Endothelial cell (in vitro differentiated cells): ENCODE measurements at regions not wholly inside any gene's neighbourhood (a gene's known extent, or its start where the extent isn't known, plus 50 kb on each side); places are given as distances from the start of the nearest gene placed in this dataset.

Experiments
- DNase-seq: peaks from one replicate; pipeline ENCODE4 v3.0.0; 2021; ENCODE audit warnings: low spot score
- H3K27ac Mint-ChIP-seq: one replicate; pipeline ENCODE4 v1.8.0; 2021; ENCODE audit warnings: mixed read lengths, inconsistent platforms; ENCODE audit not compliant: unreplicated experiment
- H3K27me3 Mint-ChIP-seq: one replicate; pipeline ENCODE4 v1.8.0; 2021; ENCODE audit warnings: mild to moderate bottlenecking, moderate library complexity, mixed read lengths, inconsistent platforms; ENCODE audit not compliant: unreplicated experiment
- H3K36me3 Mint-ChIP-seq: one replicate; pipeline ENCODE4 v1.8.0; 2021; ENCODE audit warnings: mild to moderate bottlenecking, low read depth, mixed read lengths, inconsistent platforms; ENCODE audit not compliant: unreplicated experiment
- H3K4me1 Mint-ChIP-seq: one replicate; pipeline ENCODE4 v1.8.0; 2021; ENCODE audit warnings: mild to moderate bottlenecking, mixed read lengths, inconsistent platforms; ENCODE audit not compliant: unreplicated experiment
- H3K4me3 Mint-ChIP-seq: one replicate; pipeline ENCODE4 v1.8.0; 2021; ENCODE audit warnings: mild to moderate bottlenecking, mixed read lengths, inconsistent platforms; ENCODE audit not compliant: unreplicated experiment
- H3K9me3 Mint-ChIP-seq: one replicate; pipeline ENCODE4 v1.8.0; 2021; ENCODE audit warnings: mixed read lengths, inconsistent platforms; ENCODE audit not compliant: unreplicated experiment
- CTCF ChIP-seq: fragments of 200-600 bp; sonication (generic); IDR thresholded peaks from one replicate; pipeline ENCODE4 v1.5.0; 2021; ENCODE audit warnings: antibody characterized with exemption; ENCODE audit not compliant: unreplicated experiment

GRCh38 chr18:38116716-38117115 lies 551.1 kb upstream of the CELF4 start:
- no peak for DNase-seq
- no peaks in the 10 kb centered on the region for H3K9me3 Mint-ChIP-seq

GRCh38 chr18:38115201-38115600 lies 549.6 kb upstream of the CELF4 start:
- no peak for DNase-seq
- no peak overlapping the region for H3K4me3 Mint-ChIP-seq
- no peaks in the 10 kb centered on the region for H3K36me3 Mint-ChIP-seq
- H3K4me1 Mint-ChIP-seq = no peaks in the 10 kb centered on the region
- no peak for TF ChIP-seq CTCF
- no peaks in the 10 kb centered on the region for H3K9me3 Mint-ChIP-seq
- no peaks in the 10 kb centered on the region for H3K27me3 Mint-ChIP-seq
- H3K27ac Mint-ChIP-seq = no peak overlapping the region

More at GRCh38 chr18:38116716-38117115, 551.1 kb upstream of the CELF4 start:
- Mint-ChIP-seq H3K36me3 (no peaks in the 10 kb centered on the region), H3K27me3 (no peaks in the 10 kb centered on the region), H3K27ac (no peak overlapping the region), H3K4me3 (no peak overlapping the region), H3K4me1 (no peaks in the 10 kb centered on the region)
- no peak for TF ChIP-seq CTCF

- DNase-seq = no peak
- Mint-ChIP-seq H3K4me3 (no peak overlapping the region), H3K9me3 (no peaks in the 10 kb centered on the region), H3K36me3 (no peaks in the 10 kb centered on the region), H3K27ac (no peak overlapping the region), H3K4me1 (no peaks in the 10 kb centered on the region), H3K27me3 (peaks cover 1% of the 10 kb centered on the region)
- TF ChIP-seq CTCF = no peak
Observed at GRCh38 chr18:38087538-38087937, 521.9 kb upstream of the CELF4 start.

- H3K27ac Mint-ChIP-seq = no peak overlapping the region
- no peaks in the 10 kb centered on the region for H3K4me1 Mint-ChIP-seq
- TF ChIP-seq CTCF = no peak
- no peaks in the 10 kb centered on the region for H3K9me3 Mint-ChIP-seq
- peaks cover 3% of the 10 kb centered on the region for H3K27me3 Mint-ChIP-seq
- H3K36me3 Mint-ChIP-seq = no peaks in the 10 kb centered on the region
- H3K4me3 Mint-ChIP-seq = no peak overlapping the region
- no peak for DNase-seq
Observed at GRCh38 chr18:38081516-38081915, 515.9 kb upstream of the CELF4 start.

- Mint-ChIP-seq H3K27me3 (peaks cover 2% of the 10 kb centered on the region), H3K4me3 (no peak overlapping the region), H3K9me3 (no peaks in the 10 kb centered on the region), H3K36me3 (no peaks in the 10 kb centered on the region), H3K4me1 (peaks cover 2% of the 10 kb centered on the region), H3K27ac (no peak overlapping the region)
- TF ChIP-seq CTCF = no peak
- no peak for DNase-seq
Observed at GRCh38 chr18:38077229-38077628, 511.6 kb upstream of the CELF4 start.
